ENCODE measurements at regions not wholly inside any gene's neighbourhood (a gene's known extent, or its start where the extent isn't known, plus 50 kb on each side); places are given as distances from the start of the nearest gene placed in this dataset.

DNA sequence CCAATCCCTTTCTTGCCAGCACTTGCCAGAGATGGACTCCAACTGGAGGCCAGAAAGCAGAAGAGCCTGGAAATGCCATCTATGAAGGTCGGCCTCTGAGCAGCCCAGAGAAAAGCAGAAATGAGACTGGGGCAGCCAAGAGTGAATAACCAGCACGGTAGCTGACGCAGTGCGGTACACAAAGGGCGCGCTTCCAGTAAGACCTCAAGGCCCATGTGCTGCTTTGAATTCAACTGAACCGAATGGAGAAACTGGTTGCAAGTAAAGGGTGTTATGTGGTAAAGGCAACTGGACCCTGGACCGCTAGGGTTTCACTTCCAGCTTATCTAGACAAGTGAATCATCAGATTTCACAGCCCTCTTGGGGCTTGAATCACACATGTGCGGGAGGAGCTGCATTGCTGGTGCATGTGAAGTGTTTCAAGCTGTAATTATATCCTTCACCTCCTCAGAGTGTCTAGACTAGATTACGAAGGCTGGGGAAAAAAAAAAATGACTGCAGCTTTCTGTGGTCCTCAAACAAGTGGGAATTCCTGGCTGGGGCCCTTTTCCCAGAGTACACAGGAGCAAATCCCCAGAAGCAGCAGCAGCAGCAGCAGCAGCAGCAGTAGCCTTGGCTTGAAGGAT is 128.9 kb downstream of the CCDC34 start:
- H3K79me2 ChIP-seq (ENCODE audit: control insufficient read depth, insufficient read depth, low read length) = no peaks in the 10 kb centered on the region
- H2AFZ ChIP-seq (ENCODE audit: low read depth, low read length) = no peak overlapping the region
- H4K20me1 ChIP-seq (replicated peaks; ENCODE audit: control insufficient read depth, insufficient read depth, low read length) = no peaks in the 10 kb centered on the region
- H3K4me3 ChIP-seq = no peak overlapping the region
- no TSS peak for BruUV-seq (replicated peaks)
- in situ Hi-C loops (cut with MboI) (no loop called here), intact Hi-C loops (cut with micrococcal nuclease) (no loop called here)
- 29% methylated on average over 10 of the region's 10 CpGs for whole genome bisulfite sequencing (ENCODE audit: insufficient coverage, low coverage, missing lambda C conversion rate)
- no peak overlapping the region for H3K27ac ChIP-seq (ENCODE audit: extremely low read depth, low read depth, low read length)
- no peaks in the 10 kb centered on the region for H3K36me3 ChIP-seq (ENCODE audit: control insufficient read depth, insufficient read depth, low read length)
- FAIRE-seq = peak; percentile 70
- H3K9me3 ChIP-seq (replicated peaks; ENCODE audit: control insufficient read depth, insufficient read depth, low read depth, low read length) = no peaks in the 10 kb centered on the region
- peak; percentile 72 for ATAC-seq
- no peak overlapping the region; a peak in 1 of 4 replicates for H3K9ac ChIP-seq (ENCODE audit: insufficient read depth in 1 of 2, low read depth in 2 of 2, low read length in 2 of 2)
- H3K9me1 ChIP-seq (ENCODE audit: control insufficient read depth, insufficient read depth, low read length) = no peaks in the 10 kb centered on the region
- peaks cover 0 to 3% of the 10 kb centered on the region in 2 experiments; a peak in 3 of 5 replicates for H3K4me1 ChIP-seq (replicated peaks in 1 of 2; ENCODE audit: control insufficient read depth in 2 of 2, insufficient read depth in 2 of 2, low read length in 2 of 2)
- peaks cover 12 to 15% of the 10 kb centered on the region in 2 experiments; a peak in 3 of 5 replicates for H3K27me3 ChIP-seq (ENCODE audit: control insufficient read depth in 2 of 2, insufficient read depth in 2 of 2, low read length in 2 of 2)
- ChIA-PET CTCF (ENCODE audit: low intra/inter-chr PET ratio) (no interaction called here), POLR2A (interaction anchor here (0.5 to 1.4 kb wide), 4 partner anchors 9 to 35 kb away, joined by 3 to 5 read pairs (median 3); no protein-coding TSS in a partner anchor)
- no peak overlapping the region for H3K4me2 ChIP-seq (ENCODE audit: insufficient read depth, low read length)
- DNase-seq (ENCODE audit: extremely low read depth in 1 of 4, low spot score in 3 of 4) = peak in 1 of 4 experiments; percentile 33
- TF ChIP-seq, protein P1, sequence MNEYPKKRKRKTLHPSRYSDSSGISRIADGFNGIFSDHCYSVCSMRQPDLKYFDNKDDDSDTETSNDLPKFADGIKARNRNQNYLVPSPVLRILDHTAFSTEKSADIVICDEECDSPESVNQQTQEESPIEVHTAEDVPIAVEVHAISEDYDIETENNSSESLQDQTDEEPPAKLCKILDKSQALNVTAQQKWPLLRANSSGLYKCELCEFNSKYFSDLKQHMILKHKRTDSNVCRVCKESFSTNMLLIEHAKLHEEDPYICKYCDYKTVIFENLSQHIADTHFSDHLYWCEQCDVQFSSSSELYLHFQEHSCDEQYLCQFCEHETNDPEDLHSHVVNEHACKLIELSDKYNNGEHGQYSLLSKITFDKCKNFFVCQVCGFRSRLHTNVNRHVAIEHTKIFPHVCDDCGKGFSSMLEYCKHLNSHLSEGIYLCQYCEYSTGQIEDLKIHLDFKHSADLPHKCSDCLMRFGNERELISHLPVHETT (CRISPR knock-in tag; conservative IDR thresholded peaks at IDR 0.05 in 1 of 2, IDR thresholded peaks at IDR 0.05 in 1 of 2) = no peak
- TF ChIP-seq HEY1 (CRISPR knock-in tag; IDR thresholded peaks at IDR 0.05; ENCODE audit: borderline replicate concordance) (no peak), SMAD4 (CRISPR knock-in tag; conservative IDR thresholded peaks at IDR 0.05) (peak; percentile 89), SMARCA5 (IDR thresholded peaks at IDR 0.05) (no peak), FOXJ3 (CRISPR knock-in tag; IDR thresholded peaks at IDR 0.05) (no peak), MTA2 (IDR thresholded peaks at IDR 0.05; ENCODE audit: low read depth) (no peak), CBFA2T3 (IDR thresholded peaks at IDR 0.05) (0 out of 2 replicates have a peak, but pooled peaks have one; percentile 22), POLR2G (IDR thresholded peaks at IDR 0.05; ENCODE audit: low read depth, low read length) (no peak), PURB (CRISPR knock-in tag; IDR thresholded peaks at IDR 0.05; ENCODE audit: low read depth) (no peak), ZNF311 (CRISPR knock-in tag; IDR thresholded peaks at IDR 0.05) (no peak), FOSL1 (tag; conservative IDR thresholded peaks at IDR 0.05) (peak; percentile 49; the same call in 1 of the 2 replicates), PPARD (CRISPR knock-in tag; IDR thresholded peaks at IDR 0.05) (no peak), ZC3H11A (IDR thresholded peaks at IDR 0.05; ENCODE audit: low read depth, low read length) (no peak), JUND (IDR thresholded peaks at IDR 0.05; ENCODE audit: borderline replicate concordance, low read depth, low read length) (no peak), JUND (tag; IDR thresholded peaks at IDR 0.05; ENCODE audit: borderline replicate concordance, low read depth, low read length) (peak; percentile 44; the same call in 1 of the 3 replicates)
- TF ChIP-seq, protein P2, sequence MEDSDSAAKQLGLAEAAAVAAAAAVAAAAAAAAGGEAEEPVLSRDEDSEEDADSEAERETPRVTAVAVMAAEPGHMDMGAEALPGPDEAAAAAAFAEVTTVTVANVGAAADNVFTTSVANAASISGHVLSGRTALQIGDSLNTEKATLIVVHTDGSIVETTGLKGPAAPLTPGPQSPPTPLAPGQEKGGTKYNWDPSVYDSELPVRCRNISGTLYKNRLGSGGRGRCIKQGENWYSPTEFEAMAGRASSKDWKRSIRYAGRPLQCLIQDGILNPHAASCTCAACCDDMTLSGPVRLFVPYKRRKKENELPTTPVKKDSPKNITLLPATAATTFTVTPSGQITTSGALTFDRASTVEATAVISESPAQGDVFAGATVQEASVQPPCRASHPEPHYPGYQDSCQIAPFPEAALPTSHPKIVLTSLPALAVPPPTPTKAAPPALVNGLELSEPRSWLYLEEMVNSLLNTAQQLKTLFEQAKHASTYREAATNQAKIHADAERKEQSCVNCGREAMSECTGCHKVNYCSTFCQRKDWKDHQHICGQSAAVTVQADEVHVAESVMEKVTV (CRISPR knock-in tag; IDR thresholded peaks at IDR 0.05) = 0 out of 2 replicates have a peak, but pooled peaks have one; percentile 5
- TF ChIP-seq, protein P3, sequence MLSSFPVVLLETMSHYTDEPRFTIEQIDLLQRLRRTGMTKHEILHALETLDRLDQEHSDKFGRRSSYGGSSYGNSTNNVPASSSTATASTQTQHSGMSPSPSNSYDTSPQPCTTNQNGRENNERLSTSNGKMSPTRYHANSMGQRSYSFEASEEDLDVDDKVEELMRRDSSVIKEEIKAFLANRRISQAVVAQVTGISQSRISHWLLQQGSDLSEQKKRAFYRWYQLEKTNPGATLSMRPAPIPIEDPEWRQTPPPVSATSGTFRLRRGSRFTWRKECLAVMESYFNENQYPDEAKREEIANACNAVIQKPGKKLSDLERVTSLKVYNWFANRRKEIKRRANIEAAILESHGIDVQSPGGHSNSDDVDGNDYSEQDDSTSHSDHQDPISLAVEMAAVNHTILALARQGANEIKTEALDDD (IDR thresholded peaks at IDR 0.05) = peak; percentile 42; the same call in 1 of the 2 replicates
- TF ChIP-seq, protein P4, sequence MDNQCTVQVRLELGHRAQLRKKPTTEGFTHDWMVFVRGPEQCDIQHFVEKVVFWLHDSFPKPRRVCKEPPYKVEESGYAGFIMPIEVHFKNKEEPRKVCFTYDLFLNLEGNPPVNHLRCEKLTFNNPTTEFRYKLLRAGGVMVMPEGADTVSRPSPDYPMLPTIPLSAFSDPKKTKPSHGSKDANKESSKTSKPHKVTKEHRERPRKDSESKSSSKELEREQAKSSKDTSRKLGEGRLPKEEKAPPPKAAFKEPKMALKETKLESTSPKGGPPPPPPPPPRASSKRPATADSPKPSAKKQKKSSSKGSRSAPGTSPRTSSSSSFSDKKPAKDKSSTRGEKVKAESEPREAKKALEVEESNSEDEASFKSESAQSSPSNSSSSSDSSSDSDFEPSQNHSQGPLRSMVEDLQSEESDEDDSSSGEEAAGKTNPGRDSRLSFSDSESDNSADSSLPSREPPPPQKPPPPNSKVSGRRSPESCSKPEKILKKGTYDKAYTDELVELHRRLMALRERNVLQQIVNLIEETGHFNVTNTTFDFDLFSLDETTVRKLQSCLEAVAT (IDR thresholded peaks at IDR 0.05) = no peak

Measured in K562 (cell line).